ENCODE measurements at regions not wholly inside any gene's neighbourhood (a gene's known extent, or its start where the extent isn't known, plus 50 kb on each side); places are given as distances from the start of the nearest gene placed in this dataset.

DNA sequence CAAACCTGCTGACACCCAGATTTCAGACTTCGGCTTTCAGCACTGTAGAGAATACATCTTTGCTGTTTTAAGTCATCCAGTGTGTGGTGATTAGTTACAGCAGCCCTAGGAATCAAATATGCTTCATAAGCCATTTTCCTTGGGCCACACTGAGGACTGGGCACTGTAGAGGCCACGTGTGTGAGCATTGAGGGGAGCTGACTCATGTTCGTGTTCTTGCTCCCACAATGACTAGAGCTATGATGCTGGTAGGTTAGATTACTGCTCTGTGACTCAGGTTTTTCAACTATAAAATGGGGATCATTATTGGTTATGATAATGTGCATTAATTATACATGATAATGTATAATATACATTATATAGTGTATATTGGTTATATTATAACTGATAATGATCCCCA, 96.5 kb upstream of the PALM2AKAP2 start:
- no peak for DNase-seq

DNA sequence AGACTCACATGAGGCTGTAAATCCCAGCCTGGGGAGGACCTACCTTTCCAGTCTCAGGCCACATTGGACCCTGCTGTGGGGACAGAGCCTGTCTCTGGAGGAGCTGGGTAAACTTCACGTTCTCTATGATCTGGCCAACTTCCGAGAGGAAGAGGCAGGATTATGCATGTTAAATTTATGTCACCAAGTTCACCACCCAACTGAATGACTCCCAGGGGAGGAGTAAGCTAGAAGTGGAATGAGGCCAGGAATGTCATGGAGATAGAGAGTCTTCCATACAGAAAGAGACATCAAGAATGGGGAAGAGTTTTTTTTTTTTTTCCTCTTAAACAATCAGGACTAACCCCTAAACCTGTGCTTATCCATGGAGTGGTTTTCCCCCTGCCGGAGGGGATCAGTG, 90.3 kb upstream of the PALM2AKAP2 start:
- DNase-seq: no peak

DNA sequence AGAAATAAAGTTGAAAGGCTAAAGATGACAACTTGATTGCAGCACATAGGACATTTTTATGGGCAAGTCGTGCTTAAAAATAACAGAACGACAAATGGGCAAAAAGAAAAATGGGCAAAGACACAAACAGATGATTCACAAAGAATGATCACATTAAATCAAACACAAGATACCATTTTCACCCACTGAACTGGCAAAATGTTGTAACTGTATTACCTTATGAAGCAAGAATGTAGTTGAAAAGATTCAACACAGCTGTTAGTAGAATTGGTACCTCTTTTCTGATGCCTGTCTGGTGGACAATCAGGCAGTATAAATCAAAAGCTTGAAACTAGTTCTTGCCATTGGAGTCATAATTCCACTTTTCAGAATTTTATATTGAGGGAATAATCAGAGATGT, 81.0 kb upstream of the PALM2AKAP2 start:
- no peak for DNase-seq

DNA sequence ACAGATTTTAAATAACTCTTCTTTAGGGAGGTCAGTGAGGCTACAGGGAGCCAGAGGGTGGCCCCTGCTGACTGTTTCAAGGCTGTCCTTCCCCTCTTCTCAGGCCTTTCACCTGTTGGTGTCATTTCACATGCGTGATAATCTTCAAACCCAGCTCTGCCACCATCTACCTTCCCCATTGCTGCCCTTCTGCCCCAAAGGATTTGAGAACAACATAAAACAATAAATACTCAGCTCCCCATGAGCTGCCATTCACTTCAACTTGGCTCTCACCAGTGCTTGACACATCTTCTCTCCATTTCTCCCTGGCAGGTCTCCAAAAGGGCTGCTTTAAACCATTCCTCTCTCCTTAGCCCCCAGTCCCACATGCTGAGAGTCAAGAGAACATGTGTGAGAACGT, 75.5 kb upstream of the PALM2AKAP2 start:
- no peak for DNase-seq

DNA sequence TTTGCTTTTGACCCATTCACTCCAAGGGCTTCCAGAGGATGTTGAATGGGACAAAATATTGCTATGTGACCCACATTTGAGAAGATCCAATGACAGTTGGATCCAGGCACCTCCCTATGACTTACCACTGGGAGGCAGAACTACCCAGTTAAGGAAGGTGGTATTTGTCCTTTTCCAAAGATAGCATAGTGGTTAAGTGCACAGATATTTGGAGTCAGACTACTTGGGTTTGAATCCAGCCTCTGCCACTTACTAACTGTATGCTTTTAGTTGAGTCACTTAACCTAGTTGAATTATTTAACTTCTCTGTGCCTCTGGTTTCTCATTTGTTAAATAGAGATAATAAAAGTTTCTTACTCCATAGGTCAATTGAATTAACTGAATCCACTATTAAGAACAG, 74.5 kb upstream of the PALM2AKAP2 start:
- no peak for DNase-seq

DNA sequence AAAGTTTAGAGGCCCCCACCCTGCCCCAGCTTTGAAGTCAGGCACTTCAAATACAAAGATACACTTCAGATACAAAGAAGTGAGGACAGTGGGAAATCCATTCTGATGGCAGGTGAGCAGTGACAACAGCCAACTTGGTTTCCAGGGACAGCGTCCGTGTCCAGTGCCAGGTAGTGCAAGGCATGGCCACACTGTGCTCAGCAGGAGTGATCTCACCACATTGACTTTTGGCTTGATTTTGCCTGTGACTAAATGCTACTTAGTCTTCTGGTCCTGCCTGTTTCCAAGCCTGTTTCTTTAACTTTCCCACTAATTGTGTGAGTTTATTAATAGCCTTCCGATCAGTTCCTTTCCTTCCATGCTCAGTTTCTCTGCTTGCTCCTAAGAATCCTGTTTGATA, 72.6 kb upstream of the PALM2AKAP2 start:
- DNase-seq: no peak

DNA sequence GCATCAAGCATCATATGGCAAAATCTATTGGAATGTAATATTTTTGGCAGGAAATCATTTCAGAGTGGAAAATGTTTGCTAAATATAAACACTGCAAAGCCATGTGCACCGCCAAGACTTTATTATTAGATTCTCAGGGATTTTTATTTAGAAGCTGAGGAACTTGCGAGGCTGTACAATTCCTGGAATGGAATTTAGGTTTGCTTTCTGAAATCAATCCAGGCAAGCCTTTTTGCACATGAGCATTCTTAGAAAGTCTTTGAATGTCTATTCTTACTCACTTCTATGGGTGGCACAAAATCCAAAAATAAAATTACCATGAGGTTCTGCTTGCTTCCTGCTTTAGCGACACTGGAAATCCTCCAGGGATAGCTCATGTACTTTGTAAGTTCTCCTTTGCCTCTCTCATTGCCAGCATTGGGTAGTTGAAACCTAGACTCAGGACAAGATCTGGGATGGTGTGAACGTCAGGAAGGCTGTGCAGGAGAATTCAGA, 71.5 kb upstream of the PALM2AKAP2 start:
- DNase-seq: no peak

DNA sequence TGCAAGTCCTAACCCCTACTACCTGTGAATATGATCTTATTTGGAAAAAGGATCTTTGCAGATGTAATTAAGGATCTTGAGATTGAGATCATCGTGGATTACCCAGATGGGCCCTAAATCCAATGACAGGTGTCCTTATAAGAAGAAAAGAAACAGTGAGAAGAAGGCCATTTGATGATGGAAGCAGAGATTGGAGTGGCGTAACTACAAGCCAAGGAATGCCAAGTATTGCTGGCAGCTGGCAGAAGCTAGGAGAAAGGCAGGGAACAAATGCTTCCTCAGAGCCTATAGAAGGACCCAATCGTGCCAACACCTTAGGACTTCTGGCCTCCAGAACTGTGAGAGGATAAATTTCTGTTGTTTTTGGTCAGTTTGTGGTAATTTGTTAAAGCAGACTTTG, 70.1 kb upstream of the PALM2AKAP2 start:
- no peak for DNase-seq

DNA sequence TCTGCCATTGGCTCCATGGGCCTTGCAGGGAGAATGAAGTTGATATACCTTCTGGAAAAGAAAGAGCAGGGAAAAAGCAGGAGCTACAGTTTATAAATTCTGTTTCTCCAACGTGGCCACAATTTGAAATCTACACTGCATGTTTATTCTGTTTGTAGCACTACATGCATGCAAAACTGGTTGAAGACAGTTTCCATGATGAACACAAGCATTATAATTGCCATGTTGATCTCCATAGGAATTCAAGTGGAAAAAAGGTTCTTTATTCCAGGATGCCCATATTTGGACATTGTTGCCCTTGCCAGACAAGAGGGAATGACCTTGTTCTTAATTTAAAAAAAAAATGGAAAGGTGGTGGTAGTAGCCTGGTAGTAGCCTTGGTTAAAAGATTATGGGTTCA, 69.2 kb upstream of the PALM2AKAP2 start:
- DNase-seq: no peak

DNA sequence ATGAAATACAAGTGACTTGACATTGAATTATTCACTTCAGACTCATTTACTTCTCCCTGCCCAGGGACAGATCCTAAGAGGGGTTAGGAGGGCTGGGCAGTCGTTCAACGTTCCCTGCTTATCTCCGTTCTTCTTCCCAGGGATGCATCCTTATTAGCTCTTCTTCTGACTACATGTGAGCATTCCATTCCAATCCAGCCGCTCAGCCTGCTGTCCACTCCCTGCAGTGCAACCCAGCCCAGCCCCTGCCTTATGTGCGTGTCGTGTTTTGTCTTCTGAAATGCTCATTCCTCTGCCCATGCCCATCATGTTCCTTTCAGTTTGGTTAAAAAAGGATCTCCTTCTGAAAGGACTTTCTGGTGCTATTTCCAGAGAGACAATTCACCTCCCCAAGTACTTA, 64.7 kb upstream of the PALM2AKAP2 start:
- DNase-seq: no peak

DNA sequence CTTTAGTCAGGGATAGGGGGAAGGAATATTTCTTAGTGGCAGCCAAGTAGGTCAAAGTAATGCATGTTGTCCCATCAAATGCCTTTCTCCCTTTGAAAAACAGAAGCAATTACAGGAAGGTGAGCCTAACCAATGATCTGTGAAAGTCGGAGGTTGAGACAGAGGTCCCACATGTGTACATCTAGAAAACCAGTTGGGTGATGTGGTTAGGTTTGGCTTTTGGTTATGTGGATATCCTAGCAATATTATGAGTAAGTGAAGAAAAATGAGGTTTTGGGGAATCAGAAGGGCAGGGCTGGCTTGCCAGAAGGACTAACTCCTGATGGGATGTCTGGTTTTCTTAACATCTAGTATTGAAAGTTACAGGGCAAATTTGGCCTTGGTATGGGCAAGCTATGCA, 63.4 kb upstream of the PALM2AKAP2 start:
- DNase-seq: no peak

DNA sequence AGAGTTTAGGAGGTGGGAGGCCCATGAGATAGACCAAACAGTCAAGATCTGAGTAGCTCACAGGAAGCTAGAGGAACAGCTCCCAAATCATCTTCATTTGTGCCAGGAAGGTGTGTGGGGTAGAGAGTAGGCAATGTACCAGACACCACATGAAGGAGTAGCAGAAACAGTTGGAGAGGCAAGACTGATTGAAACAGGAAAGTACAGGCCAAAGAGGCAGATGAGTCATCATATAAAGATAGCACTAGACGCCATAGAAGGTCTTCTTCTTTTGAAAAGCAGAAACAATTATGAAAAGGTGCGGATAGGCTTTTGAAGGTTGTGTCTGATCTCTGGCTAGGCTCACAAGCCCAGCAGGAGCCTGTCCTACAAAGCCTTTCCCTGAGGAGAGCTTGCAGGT, 62.7 kb upstream of the PALM2AKAP2 start:
- DNase-seq: no peak

DNA sequence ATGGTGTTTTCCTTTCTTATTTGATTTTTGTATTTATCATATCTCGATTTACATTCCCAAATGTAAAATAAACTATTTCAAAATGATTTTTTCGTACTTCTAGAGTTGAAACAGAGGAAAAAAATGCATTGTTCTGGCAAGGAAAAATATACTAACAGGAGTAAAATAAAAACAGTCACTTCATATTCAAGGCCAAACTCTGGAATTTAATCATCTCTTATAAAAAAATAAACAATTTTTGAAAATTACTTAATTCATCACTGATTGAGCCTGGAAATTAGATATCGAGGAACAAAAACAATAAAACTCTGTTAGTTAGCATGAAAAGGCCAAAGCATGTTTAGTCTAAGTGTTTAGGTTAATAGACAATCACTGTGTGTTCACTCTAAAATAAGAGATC, 61.1 kb upstream of the PALM2AKAP2 start:
- DNase-seq: no peak

DNA sequence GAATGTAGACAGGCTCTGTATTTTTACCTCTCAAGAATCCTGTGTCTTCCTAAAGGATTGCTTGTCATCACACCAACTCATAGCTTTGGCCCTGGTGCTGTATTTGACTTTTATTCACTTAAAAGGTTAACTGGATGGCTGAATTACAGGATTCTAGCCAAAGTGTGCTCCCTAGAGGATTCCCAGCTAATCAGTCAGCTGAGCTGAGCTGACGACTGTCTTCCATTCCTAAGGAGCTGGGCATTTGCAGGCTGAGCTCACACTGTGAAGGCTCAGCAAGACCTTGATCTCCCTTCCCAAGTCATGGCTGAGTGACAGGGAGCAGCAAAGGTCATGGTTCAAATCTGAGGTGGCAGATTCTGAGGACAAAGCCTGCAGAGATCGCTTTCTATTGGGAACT, 59.0 kb upstream of the PALM2AKAP2 start:
- no peak for DNase-seq

DNA sequence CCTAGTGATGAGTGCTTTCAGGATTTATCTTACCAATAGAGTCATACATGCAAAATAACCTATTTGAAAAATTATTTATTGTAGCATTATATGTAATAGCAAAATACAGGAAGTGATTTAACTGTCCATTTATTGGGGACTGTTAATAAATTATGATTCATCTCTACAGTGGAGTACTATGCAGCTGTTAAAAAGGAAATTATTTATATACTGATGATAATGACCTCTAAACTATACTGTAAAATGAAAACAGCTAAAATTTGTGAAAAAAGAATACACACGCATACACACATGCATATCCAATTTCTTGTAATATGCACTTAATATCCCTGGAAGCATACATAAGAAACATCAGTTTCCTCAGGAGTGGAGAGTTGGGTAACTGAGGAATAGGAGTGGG, 58.0 kb upstream of the PALM2AKAP2 start:
- DNase-seq: no peak

DNA sequence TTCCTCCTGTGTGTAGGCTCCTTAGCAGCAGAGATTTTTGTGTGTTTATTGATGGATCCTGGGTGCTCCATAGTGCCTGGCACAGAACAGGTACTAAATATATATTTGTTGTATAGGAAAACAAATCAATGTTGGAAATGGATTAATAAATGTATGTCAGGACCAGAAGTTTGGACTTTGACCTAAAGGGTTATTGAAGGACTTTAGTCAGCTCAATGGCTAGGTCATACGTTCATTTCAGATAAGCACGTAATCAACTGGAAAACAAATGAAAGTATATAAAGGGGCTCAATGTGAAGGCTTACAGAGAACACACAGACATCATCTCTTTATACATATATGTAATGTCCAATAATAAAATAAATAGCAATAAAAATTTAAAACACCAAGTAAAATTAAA, 56.2 kb upstream of the PALM2AKAP2 start:
- DNase-seq: no peak

DNA sequence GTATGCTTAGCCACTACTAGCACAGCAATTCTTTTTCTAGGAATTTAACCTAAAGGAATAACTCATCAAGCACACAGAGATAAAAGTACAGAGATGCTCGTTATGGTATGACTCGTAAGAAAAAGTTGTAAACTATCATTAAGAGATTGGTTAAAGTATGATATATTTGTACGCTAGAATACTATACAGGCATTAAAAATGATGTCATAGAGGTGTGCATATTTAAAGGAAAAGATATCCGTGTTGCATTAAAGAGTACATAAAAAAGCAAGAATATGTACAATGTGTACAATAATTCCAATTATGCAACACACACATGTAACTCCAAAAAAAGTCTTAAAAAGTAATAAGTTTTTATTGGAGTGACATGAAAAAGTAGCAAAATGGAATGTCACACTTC, 54.5 kb upstream of the PALM2AKAP2 start:
- no peak for DNase-seq

DNA sequence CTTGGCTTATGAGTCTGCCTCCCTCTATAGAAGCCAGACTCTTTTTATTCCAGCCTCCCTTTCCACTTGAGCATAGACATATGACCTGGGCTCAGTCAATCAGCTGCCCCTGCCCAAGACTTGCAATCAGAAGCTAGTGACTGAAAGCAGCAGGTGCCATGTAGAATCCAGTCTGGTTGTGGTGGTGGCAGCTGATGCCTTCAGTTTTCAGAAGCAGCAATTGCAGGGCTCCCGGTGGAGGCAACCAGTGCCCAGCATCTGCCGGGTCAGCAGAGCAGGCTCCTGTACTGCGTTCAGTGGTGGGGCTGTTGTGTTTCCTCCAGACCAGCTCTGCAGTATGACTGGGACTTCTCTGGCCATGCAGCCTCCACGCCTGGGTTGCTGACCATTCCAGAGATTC, 53.9 kb upstream of the PALM2AKAP2 start:
- no peak for DNase-seq

DNA sequence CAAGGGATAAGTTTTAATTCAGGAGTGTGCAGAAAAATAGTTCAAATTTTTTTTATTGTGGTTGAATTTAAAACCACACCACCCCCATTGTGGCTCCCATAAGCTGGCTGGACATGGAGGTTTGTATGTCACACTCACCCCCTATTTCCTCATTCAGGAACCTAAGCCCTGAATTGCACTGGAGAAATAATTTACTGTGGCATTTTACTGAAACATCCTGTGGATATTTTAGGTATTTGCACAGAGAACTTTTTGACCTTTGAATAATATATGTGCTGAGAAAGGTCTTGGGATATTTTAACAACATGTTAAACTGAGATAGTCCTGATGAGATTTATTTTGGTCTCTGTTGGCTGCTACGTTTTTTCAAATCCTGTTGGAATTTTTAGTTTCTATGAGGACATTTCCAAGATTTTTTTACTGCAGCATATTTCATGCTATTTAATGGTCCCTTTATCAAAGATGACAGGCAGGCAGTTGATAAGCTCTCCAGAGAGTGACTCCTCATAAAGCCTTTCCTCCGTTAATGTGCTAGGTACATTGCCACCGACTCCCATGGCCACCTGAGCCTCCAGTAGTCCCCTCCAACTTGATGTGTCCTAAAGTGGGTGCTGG, 51.2 kb upstream of the PALM2AKAP2 start:
- DNase-seq: no peak

DNA sequence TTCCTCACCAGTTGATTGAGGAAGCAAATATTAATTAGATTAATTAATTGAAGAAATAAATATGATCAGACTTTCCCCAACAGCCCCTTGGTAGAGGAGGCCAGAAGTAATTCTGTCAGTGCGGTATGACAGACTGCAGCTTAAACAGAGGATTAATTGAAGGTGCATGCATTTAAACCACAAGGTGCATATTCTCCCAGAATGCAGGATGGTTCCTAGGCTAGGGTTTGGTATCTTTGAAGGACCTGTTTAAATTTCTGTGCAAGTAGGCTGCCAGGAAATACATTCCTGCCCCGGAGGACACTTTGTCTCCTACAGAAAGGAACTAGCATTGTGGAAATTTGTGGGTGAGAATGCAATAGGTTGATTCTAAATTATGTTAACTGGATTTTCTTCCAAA, 50.5 kb upstream of the PALM2AKAP2 start:
- DNase-seq: no peak

Measured in 8988T (cell line).